Endothelial cell of umbilical vein (primary cell): ENCODE measurements at regions not wholly inside any gene's neighbourhood (a gene's known extent, or its start where the extent isn't known, plus 50 kb on each side); places are given as distances from the start of the nearest gene placed in this dataset.

Experiments used
- BruUV-seq: library from RNA; stranded (reverse); fragments of 400-500 nt; replicated peaks from 2 replicates; lab custom pipeline; 2021; lab: Mats Ljungman, UMichigan
- CTCF ChIA-PET: fragments of 300-600, 350-600 bp; sonication (Branson Sonifier 250); formaldehyde crosslinking; loops from one replicate; lab custom pipeline; 2021; ENCODE audit warnings: antibody characterized with exemption, inconsistent platforms; lab: Charles Lee
- POLR2A ChIA-PET: fragments of 300-600, 350-600 bp; sonication (Branson Sonifier 250); formaldehyde crosslinking; loops from one replicate; lab custom pipeline; 2021; ENCODE audit warnings: antibody characterized with exemption, inconsistent platforms; lab: Charles Lee
- DNase-seq: peaks from one replicate; pipeline ENCODE4 v3.0.0-alpha.2; 2011; ENCODE audit warnings: low read depth, low spot score
- FAIRE-seq: peaks from 2 replicates; lab custom pipeline; 2011; peaks lifted over from hg19 to GRCh38; lab: Jason Lieb, UNC
- H2AFZ ChIP-seq: 2 replicates; pipeline ENCODE4 v1.6.0; 2012; ENCODE audit warnings: low read depth, low read length, control low read depth, inconsistent platforms
- H3K27ac ChIP-seq: 2 replicates; pipeline ENCODE4 v1.5.1; 2011; ENCODE audit warnings: low read depth, mild to moderate bottlenecking, control low read depth, low read length, moderate library complexity; ENCODE audit not compliant: insufficient read depth
- H3K27me3 ChIP-seq, 2 experiments: 2 replicates each; pipeline versions ENCODE4 v1.6.0 to v1.6.1; 2011; ENCODE audit warnings: low read length in 2 of 2, mixed read lengths in 1 of 2; ENCODE audit not compliant: control insufficient read depth in 2 of 2, insufficient read depth in 2 of 2
- H3K36me3 ChIP-seq, 2 experiments: 2 replicates in 1 of 2; 3 replicates in 1 of 2; pipeline ENCODE4 v1.5.1; 2011; ENCODE audit warnings: low read length in 2 of 2, mild to moderate bottlenecking in 1 of 2, moderate library complexity in 1 of 2; ENCODE audit not compliant: control insufficient read depth in 2 of 2, insufficient read depth in 2 of 2; ENCODE audit errors: extremely low read depth in 1 of 2
- H3K4me1 ChIP-seq: 3 replicates; pipeline ENCODE4 v1.5.1; 2011; ENCODE audit warnings: mild to moderate bottlenecking, low read length; ENCODE audit not compliant: control insufficient read depth, insufficient read depth; ENCODE audit errors: extremely low read depth
- H3K4me2 ChIP-seq: 2 replicates; pipeline ENCODE4 v1.6.1; 2011; ENCODE audit warnings: low read length, control low read depth, mixed read lengths; ENCODE audit not compliant: insufficient read depth
- H3K4me3 ChIP-seq, 3 experiments: fragments of 200-600 bp in 1 of 3; sonication (generic), shearing (Covaris generic) in 1 of 3; replicated peaks in 1 of 3; 2 replicates each; pipeline ENCODE4 v1.5.1; 2011 to 2016; ENCODE audit warnings: control low read depth in 3 of 3, low read length in 3 of 3, mild to moderate bottlenecking in 2 of 3, inconsistent platforms in 1 of 3, low read depth in 1 of 3, moderate library complexity in 1 of 3; ENCODE audit not compliant: insufficient read depth in 1 of 3
- H3K79me2 ChIP-seq: 2 replicates; pipeline ENCODE4 v1.6.0; 2012; ENCODE audit warnings: low read length, inconsistent platforms; ENCODE audit not compliant: control insufficient read depth, insufficient read depth
- H3K9ac ChIP-seq: replicated peaks from 2 replicates; pipeline ENCODE3; 2011; ENCODE audit warnings: low read length, control low read depth; ENCODE audit not compliant: insufficient read depth; ENCODE audit errors: extremely low read depth
- H3K9me1 ChIP-seq: replicated peaks from 3 replicates; pipeline ENCODE4 v1.6.0; 2011; ENCODE audit warnings: mild to moderate bottlenecking, low read length; ENCODE audit not compliant: control insufficient read depth, insufficient read depth; ENCODE audit errors: extremely low read depth
- H3K9me3 ChIP-seq: replicated peaks from 2 replicates; pipeline ENCODE4 v1.5.1; 2012; ENCODE audit warnings: low read length, inconsistent platforms; ENCODE audit not compliant: control insufficient read depth, insufficient read depth
- H4K20me1 ChIP-seq: replicated peaks from 2 replicates; pipeline ENCODE3; 2011; ENCODE audit warnings: mild to moderate bottlenecking, low read length; ENCODE audit not compliant: control insufficient read depth, insufficient read depth; ENCODE audit errors: extremely low read depth
- CTCF ChIP-seq, 2 donors: IDR thresholded peaks; 1 replicate in 1 of 2; 2 replicates in 1 of 2; pipeline ENCODE4 v1.5.1; 2011; ENCODE audit warnings: low read length in 2 of 2, mild to moderate bottlenecking in 2 of 2, moderate library complexity in 2 of 2, control low read depth in 1 of 2, inconsistent platforms in 1 of 2, low read depth in 1 of 2; ENCODE audit not compliant: insufficient read depth in 1 of 2; ENCODE audit errors: extremely low read depth in 1 of 2
- EZH2 ChIP-seq: IDR thresholded peaks from 2 replicates; pipeline ENCODE4 v1.6.1; 2012; ENCODE audit warnings: borderline replicate concordance, low read depth, mild to moderate bottlenecking, moderate library complexity, low read length, inconsistent platforms; ENCODE audit not compliant: severe bottlenecking
- FOS ChIP-seq: IDR thresholded peaks from 2 replicates; pipeline ENCODE4 v1.6.1; 2011; ENCODE audit warnings: mild to moderate bottlenecking, low read length, moderate library complexity, borderline replicate concordance; ENCODE audit not compliant: insufficient read depth
- GATA2 ChIP-seq: IDR thresholded peaks from 2 replicates; pipeline ENCODE4 v1.7.0; 2011; ENCODE audit warnings: low read depth, mild to moderate bottlenecking, moderate library complexity, mixed read lengths, low read length; ENCODE audit not compliant: insufficient read length, insufficient read depth
- JUN ChIP-seq: IDR thresholded peaks from 2 replicates; pipeline ENCODE4 v1.6.1; 2011; ENCODE audit warnings: borderline replicate concordance, low read depth; ENCODE audit not compliant: insufficient read length, insufficient read depth
- MAX ChIP-seq: IDR thresholded peaks from 2 replicates; pipeline ENCODE4 v1.6.1; 2011; ENCODE audit not compliant: insufficient read depth, insufficient read length
- MYC ChIP-seq: IDR thresholded peaks from one replicate; pipeline ENCODE4 v1.6.1; 2011; ENCODE audit warnings: mild to moderate bottlenecking, low read depth, low read length
- POLR2A ChIP-seq: IDR thresholded peaks from 2 replicates; pipeline ENCODE4 v1.6.1; 2012; ENCODE audit warnings: low read depth, mild to moderate bottlenecking, control low read depth, low read length
- POLR2AphosphoS5 ChIP-seq: IDR thresholded peaks from 2 replicates; pipeline ENCODE4 v1.6.1; 2012; ENCODE audit warnings: low read depth, mild to moderate bottlenecking, control low read depth, low read length, moderate library complexity; ENCODE audit not compliant: insufficient read depth
- dilution Hi-C: fragments of 300-500 bp; cut with MboI; formaldehyde crosslinking; loops from one replicate; pipeline ENCODE4 v1.15.0; 2019; ENCODE audit warnings: low sequenced_read_pairs; ENCODE audit not compliant: extremely low pct_ligation_motif_present
- intact Hi-C: fragments of 100-400 bp; cut with micrococcal nuclease; formaldehyde crosslinking; loops from one replicate; pipeline ENCODE4 v1.10.0; 2022

GRCh38 chr3:148604270-148605085 is 93.2 kb upstream of the AGTR1 start:
- Histone ChIP-seq H3K4me3 (no peak overlapping the region), H3K27me3 (no peaks in the 10 kb centered on the region), H3K79me2 (no peaks in the 10 kb centered on the region), H2AFZ (no peak overlapping the region), H3K36me3 (no peaks in the 10 kb centered on the region), H3K4me1 (no peaks in the 10 kb centered on the region), H3K9me3 (no peaks in the 10 kb centered on the region), H3K9me1 (no peaks in the 10 kb centered on the region), H4K20me1 (no peaks in the 10 kb centered on the region), H3K27ac (no peak overlapping the region), H3K9ac (no peak overlapping the region), H3K4me2 (no peak overlapping the region)
- DNase-seq (no peak), FAIRE-seq (no peak)
- POLR2A ChIA-PET: no interaction called here
- TF ChIP-seq CTCF (IDR thresholded peaks at IDR 0.05; ENCODE audit: extremely low read depth in 1 of 2, insufficient read depth in 1 of 2, low read depth in 1 of 2, low read length in 2 of 2): no peak
- no peak for TF ChIP-seq MAX
- no peak for TF ChIP-seq EZH2
- no peak for TF ChIP-seq POLR2AphosphoS5
- TF ChIP-seq POLR2A: no peak
- TF ChIP-seq FOS: no peak
- no peak for TF ChIP-seq JUN
- no peak for TF ChIP-seq MYC
- TF ChIP-seq GATA2: no peak
- CTCF ChIA-PET: no interaction called here
- intact Hi-C loops: no loop called here
- dilution Hi-C loops: no loop called here
- BruUV-seq: no TSS peak
